HG03575 (cell line): ENCODE measurements at regions not wholly inside any gene's neighbourhood (a gene's known extent, or its start where the extent isn't known, plus 50 kb on each side); places are given as distances from the start of the nearest gene placed in this dataset.
"Not testable (repeated sequence)": the region's sequence is repeated elsewhere in the genome, so short reads cannot be mapped to it uniquely, and the experiment has no call there.

Experiments
- ATAC-seq: cut with Tn5 transposase; IDR thresholded peaks from one replicate; pipeline ENCODE4 v1.9.1; 2021; ENCODE audit not compliant: unreplicated experiment, insufficient number of reproducible peaks, low FRiP score; ENCODE audit errors: extremely low read depth

DNA sequence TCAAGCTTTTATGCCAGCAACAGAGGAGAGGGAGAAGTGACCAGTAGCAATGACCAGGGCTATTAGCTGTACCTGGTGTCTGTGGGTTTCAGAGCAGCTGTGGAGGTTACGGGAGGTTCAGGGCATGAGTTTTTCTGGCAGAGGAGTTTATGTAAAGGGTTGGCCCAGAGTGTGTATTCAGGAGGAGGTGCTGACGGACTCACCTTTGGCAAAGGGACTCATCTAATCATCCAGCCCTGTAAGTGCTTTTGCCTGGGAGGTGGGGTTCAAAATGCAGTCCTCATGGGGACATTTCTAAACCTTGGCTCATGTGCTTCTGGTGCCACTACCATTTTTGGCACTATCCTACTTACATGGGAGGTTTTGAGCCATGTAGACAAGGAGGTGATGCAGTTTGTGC is 95.3 kb downstream of the DAD1 start:
- no peak for ATAC-seq

DNA sequence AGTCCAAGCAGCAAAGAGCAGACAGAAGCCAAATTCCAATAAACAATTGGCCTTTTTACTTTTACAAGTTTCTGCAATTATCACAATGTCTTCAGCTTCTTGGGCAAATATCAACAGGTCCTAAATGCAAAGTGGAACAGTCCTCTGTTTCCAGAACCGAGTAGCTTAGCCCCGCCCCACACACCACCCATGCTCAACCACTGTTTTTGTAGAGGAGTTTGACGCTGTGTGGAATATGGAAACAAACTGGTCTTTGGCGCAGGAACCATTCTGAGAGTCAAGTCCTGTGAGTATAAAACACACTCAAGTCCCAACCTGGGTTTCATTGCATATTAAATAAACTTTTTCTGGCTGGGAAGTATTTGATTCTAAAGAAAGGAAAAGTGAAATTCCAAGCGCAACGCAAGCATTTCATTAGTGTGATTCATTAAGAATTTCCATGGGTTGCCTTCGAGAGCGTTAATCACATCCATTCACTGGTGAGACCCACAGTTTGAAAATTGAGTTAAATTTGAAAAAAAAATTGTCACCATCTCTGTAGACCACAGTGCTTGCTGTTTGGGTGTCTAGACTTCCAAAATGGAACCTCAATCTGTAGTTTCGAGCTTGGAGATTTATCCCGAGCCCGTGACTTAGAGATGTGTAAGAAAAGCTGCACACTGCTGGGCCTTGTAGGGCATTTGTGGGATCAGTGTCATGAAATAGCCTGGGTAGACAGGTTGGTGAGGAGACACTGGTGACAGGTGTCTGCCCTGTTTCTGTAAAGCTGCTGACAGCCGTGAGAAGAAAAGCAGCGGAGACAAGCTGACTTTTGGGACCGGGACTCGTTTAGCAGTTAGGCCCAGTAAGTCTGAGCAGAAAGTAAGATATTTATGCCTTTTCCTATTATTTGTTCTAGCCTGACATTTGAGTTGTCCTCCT is 96.1 kb downstream of the DAD1 start:
- no peak for ATAC-seq

DNA sequence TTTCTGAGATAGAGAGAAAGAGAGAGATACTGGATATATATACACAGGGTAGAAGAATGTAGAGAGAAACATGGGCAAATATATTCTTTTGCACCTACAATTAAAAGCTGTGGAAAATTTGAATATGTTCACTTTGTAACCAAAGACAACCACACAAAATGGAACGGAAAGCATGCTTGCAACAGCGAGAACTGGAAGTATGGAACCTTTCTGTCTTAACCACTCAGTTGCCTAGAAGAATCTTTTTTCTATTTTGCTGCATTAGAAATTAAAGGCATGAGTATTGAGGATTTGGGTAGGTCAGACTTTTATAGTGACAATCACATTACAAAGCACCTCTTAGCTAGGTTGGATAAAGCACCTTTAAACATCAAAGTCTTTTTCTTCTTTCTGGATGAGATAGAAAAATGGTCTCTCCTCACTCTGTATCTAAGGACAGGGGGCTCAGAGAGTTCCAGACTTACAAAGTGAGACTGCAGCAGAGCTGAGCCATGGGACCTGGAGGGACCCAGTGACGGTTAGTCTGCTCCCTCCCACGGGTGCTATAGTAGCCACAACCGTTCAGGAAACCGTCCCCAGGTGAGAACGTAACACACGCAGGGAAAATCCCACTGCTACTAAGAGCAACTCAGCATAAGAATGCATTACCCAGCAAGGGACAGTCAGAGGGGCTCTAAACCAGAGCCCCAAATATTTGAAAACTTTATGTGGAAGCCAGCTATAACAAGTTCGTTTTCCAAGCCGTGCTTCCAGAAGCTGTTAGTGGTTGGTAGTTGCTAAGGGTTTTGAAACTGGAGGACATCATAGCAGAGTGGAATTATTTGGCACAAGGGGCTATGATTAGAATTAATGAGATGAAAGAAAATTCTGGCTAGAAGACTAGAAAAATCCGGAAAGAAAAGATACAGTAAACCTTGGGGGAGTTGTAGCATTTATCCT is 97.1 kb downstream of the DAD1 start:
- no peak for ATAC-seq

DNA sequence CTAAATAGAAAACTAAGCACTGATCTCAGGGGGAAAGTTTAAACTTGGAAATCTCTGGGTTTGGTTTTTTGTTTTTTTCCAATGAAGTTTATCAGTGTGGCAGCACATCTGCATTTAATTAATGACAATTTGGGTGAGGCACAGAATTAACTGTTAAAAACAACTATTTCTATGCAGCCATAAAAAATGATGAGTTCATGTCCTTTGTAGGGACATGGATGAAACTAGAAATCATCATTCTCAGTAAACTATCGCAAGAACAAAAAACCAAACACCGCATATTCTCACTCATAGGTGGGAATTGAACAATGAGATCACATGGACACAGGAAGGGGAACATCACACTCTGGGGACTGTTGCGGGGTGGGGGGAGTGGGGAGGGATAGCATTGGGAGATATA is 98.0 kb downstream of the DAD1 start:
- not testable (repeated sequence) for ATAC-seq

DNA sequence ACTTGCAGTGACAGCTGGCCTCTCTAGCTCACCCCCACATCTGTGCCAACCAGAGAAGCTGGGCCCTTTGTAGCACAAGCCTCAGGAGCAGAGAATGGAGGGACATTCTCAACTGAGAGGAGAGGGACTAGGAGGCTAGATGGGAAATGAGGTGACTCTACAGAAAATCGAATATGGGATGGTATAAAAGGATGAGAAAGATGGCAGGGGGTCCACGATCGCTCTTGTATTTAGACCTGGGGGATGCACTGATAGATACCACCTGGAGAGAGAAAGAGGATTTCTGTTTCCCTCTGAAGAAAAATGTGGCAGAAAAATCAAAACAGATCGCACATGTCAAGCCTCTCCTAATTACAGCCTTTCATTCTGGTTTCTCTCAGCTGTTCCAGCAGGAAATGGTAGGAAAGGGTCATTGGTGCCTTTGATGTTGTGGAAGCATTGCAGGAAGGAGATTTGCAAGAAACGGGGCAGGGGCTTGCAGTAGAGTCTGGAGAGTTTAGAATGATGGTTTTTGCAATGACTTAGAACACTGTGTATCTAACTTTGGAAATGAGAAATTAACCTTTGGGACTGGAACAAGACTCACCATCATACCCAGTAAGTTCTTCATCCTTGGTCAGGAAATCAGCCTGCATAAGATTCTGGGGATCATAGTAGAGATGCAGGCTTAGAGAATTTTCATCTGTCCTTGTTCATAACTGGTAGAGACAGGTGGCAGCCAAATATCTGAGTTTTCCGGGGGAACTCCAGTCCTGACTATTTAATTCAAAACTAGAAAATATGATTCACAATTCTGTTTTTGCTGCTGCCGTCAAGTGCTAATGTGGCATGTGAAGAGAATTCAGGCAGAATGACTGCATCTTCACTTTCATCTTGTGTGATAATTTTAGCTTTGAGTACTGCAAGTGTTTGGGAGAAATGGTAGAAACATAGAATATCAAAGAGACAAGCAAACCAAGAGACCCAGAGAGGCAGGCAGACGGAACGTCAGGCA is 98.8 kb downstream of the DAD1 start:
- ATAC-seq: no peak

DNA sequence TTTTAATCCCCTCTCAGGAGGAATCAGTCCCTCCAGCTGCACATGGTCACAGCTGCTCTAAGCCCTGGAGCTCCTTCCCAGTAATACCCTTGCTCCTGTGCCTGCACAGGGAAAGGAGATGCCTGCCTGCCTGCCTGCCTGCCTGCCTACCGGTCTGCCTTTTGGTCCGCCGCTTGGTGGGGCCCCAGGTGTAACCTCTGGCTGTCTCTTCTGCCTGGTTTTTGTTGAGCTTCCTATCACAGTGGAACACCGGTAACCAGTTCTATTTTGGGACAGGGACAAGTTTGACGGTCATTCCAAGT is 99.8 kb downstream of the DAD1 start:
- ATAC-seq: no peak

DNA sequence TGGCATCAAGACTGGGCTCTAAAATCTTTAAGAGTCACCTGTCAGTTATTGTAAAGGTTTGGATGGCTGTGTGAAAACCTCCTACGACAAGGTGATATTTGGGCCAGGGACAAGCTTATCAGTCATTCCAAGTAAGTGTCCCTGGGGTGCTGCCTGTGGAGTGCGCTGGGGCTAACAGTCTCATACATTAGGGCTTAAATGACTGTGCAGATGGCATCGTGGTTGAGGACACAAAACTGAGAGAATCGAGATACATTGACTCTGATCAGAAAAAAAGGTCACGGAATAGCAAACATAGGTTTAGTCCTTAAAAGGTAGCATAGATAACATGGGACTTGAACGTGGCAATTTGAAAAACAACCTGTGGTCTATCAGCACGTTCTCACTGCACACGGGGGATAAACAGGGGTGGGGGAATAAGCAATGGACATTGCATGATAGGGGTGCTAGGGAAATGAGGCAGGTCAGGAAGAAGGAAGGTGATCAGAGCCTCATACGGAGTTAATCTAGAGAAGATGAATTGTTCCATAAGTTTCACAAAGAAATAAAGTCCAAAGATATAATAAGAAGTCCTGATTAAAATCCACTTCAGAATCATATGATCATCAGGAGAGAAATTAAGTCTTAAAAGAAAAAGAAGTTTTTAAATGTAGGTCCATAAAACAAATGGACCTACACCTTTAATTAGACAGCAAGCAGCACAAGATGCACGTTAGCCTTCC is 100.3 kb downstream of the DAD1 start:
- ATAC-seq: no peak

DNA sequence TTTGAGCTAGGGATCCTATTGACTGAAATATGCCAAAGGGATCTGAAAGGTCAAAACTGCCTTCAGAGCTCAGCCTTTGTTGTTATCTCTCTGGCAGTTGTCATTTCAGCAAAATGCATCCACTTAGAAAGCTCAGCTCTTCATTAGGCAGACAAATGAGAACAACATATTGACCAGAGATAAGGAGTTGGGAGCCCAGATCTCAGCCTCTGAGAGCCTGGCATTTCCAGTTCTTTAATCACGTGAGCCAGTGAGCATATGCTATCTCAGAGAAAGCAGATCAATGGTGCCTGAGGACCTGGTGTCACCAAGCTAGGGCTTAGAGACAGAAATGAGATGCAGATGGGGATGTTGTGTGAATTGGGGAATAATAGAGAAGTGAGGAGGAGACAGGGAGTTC is 101.1 kb downstream of the DAD1 start:
- no peak for ATAC-seq

DNA sequence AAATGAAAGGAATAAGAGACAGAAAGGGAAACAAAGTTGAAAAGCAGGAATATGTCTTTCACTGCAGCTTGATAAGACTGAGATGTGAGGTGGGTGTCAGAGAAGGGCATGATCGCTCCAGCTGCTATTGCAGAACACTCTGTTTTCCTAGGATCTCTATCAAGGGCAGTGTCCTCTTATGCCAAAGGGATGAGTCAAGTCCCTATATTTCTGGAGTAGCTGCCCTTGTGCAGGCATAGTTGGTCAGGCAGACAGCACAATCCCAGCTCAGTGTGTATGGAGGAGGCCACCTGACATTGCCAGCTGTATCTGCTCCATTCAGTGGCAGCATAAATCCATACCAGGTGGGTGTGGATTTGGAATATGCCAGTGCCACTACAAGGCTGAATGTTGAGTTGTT is 101.6 kb downstream of the DAD1 start:
- no peak for ATAC-seq

DNA sequence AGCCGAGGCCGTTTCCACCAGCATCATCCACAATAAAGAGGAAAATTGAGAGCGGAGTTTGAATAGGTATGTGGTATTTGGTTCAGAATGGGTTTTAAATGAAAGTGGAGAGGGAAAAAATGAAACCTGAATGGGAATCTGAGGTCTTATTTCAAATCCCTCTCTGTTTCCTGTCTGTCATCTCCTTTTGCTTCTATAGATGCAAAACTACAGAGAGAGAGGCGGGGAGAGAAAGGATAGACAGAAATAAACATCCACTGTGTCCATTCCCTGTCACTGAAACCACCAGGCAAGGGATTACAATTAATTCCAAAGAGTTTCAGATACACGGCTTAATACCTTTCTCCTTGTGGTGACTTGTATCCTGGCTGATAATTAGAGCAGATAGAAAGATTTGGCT is 102.3 kb downstream of the DAD1 start:
- no peak for ATAC-seq

DNA sequence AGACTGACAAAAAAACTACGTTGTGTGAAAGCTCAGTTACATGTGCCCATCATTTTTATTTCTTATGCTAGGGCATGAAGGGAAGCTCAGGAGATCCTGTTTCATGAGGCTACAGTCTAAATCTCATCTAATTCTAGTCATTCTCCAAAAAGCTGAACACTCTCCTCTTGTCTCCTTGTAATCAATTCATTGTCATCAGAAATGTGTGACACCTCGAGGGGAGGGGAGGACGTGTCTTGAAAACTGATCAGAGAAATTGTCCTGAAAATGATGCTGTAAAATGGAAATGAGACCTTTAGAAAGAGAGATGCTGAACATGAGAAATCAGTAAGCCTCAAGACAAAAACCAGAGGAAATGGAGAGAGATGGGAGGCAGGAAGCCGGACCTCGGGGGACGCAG is 103.4 kb downstream of the DAD1 start:
- no peak for ATAC-seq

DNA sequence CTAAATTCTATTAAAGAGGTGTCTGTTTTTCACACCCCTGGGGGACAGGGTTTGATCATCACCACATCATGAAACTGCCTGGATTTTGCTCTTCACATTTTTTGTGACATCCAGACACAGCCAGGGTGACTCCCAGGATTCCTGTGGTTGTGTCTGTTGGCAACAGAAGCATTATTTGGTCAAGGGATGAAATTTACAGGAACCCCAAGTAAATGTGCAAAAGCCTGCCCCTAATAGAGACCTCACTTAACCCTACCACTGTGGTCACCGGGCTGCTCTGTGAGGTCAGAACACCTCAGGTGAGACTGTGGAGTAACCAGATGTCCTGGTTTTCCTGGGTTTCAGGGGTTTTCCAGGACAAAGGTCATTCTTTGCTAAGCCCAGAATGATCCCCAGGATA is 103.8 kb downstream of the DAD1 start:
- ATAC-seq: no peak

DNA sequence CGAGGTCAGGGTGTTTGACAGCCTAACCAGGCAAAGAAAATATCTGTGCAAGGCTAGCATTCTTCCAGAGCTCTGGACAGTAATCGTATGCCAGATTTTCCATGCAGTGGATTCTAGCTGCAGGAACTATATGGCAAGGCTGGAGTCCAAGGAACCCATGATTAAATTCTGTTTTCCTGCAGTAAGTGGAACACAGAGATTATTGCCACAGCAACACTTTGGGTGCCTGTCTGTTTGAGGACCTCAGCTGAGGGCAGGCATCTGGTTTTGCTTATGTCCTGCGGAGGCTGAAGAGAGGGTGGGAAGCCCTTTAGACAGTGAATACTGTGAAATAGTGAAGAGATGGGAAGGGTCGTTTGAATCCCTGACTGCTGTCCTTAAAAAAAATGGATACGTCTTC is 104.4 kb downstream of the DAD1 start:
- no peak for ATAC-seq

DNA sequence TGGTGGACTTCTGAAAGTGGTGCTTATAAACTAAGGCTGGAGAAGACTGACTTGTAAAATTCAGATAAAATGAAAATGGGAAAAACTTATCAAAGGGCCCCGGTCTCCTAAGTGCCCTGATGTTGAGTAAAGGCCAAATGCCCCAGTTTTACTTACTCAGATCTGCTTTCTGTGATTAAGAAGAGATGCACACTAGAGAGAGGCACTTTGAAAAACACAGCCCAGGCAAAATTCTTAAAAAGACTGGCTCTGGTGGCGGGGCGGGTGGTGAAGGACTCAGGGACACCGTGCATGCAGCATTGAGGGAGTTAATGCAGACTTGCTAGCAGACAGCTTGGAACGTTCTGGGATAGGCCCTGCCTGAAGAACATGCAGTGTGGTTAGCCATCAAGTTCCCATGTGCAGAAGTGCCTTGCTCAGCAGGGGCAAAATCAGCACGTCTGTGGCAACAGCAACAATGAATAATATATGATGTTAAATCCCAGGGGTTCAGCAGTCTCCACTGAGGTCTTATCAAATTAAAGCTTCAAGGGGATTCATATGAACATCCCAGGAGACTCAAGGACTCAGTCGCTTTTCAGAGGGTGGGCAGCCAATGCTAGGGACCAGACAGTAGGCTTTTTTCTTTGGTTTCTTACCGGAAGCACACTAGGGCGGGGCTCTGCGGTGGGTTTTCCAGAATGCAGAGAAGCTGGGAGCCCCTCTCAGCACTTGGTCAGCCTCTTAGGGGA is 105.0 kb downstream of the DAD1 start:
- no peak for ATAC-seq

DNA sequence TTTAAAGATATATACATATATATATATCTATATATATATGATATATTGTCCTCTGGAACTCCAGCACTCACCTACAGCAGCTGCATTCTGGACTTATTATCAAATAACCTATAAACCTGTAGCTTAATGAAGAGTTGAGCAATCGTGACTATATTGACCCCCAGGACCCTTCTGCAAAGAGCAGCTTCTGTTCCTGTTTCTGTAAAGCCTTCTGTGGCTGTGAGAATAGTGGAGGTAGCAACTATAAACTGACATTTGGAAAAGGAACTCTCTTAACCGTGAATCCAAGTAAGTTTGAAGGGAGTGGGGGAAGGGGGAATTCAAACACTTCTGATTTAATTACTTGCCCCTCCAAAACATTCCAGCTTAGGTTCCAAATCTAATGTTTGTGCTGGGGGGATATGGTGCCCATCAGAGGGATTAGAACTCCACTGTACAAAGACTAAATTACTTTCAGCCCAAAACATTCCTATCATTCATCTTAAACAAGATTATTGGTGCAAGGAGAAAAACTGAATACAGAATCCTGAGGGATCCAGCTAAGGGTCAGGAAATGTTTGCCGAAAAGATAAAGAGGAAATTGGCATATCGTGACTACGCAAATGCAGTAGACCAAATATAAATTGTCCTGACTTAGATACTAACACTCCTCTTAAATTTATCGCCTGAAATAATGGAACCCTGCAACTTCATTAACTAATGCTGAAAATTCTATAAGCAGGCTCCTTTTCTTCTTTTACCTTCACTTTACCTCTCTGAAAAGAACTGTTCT is 106.1 kb downstream of the DAD1 start:
- ATAC-seq: no peak

DNA sequence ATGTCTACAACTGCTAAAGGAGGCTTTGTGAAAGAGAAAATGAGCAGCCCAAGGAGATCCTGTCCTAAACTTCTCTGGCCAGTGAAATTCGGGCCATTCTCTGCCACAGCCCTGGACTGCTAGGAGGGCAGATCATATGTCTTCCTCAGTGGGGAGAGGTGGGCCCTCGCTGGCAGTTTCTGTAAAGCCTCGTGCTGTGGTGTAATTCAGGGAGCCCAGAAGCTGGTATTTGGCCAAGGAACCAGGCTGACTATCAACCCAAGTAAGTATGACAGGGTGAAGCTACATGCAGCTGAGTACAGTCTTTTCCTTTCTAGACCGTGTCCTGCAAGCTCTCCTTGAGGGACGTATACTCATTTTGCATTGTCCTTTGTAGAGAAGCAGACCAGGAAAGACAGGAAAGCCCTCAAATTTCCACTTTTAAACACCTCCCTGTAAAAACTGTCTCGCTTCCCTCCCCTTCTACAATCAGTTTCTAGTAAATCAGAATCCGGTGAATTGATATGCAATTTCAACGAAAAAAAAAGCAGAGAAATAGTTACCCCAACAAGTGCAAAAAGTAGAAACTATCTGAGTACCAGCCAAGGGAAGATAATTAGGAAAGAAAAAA is 106.8 kb downstream of the DAD1 start:
- ATAC-seq: no peak

DNA sequence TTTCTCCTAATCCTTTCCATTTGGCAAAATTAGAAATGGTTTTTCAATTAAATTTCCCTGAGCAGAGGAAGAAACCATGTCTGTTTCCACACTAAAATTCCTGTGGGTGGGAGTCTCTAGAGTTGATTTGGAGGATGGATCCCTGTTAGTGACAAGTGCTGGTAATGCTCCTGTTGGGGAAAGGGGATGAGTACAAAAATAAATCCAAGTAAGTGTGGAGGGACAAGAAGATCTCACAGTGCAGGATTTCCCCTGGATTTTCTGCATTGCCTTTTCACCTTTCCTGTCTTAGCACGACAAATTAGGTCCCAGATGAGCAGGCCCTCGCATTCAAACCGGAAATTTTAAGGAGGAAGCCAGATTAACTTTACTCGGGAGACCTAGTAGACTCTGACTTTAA is 107.5 kb downstream of the DAD1 start:
- no peak for ATAC-seq
